Tibial nerve (tissue), 4 donors: ENCODE measurements at regions not wholly inside any gene's neighbourhood (a gene's known extent, or its start where the extent isn't known, plus 50 kb on each side); places are given as distances from the start of the nearest gene placed in this dataset.

Experiments
- DNase-seq, 2 donors: peaks; one replicate each; pipeline ENCODE4 v3.0.0-alpha.2; 2019; ENCODE audit warnings: low spot score in 2 of 2
- H3K27ac ChIP-seq, 4 donors: fragments of 200-600 bp; sonication (generic) in 3 of 4; one replicate each; pipeline ENCODE4 v1.5.1; 2017 to 2019; ENCODE audit warnings: mild to moderate bottlenecking in 1 of 4
- H3K27me3 ChIP-seq, 2 donors: fragments of 200-600 bp; sonication (generic) in 1 of 2; one replicate each; pipeline versions ENCODE4 v1.5.1 to v1.6.0; 2017 to 2019
- H3K36me3 ChIP-seq, 3 donors: fragments of 200-600 bp; sonication (generic); one replicate each; pipeline ENCODE4 v1.5.1; 2018 to 2019
- H3K4me1 ChIP-seq, 4 donors: fragments of 200-600 bp; sonication (generic) in 3 of 4; one replicate each; pipeline ENCODE4 v1.5.1; 2017 to 2019
- H3K4me3 ChIP-seq, 4 donors: fragments of 200-600 bp; sonication (generic) in 3 of 4; one replicate each; pipeline ENCODE4 v1.5.1; 2017 to 2019; ENCODE audit warnings: mild to moderate bottlenecking in 1 of 4, moderate library complexity in 1 of 4
- H3K9me3 ChIP-seq, 4 donors: fragments of 200-600 bp; sonication (generic) in 3 of 4; one replicate each; pipeline ENCODE4 v1.5.1; 2017 to 2019
- EP300 ChIP-seq, 2 donors: sonication (generic); formaldehyde crosslinking; IDR thresholded peaks; one replicate each; pipeline ENCODE4 v1.6.1; 2017; ENCODE audit warnings: antibody characterized with exemption in 2 of 2, mild to moderate bottlenecking in 1 of 2
- POLR2A ChIP-seq, 2 donors: fragments of 450-650 bp; IDR thresholded peaks; one replicate each; pipeline ENCODE4 v1.6.1; 2017; ENCODE audit warnings: antibody characterized with exemption in 2 of 2, mild to moderate bottlenecking in 2 of 2, moderate library complexity in 2 of 2
- WGBS, 2 donors: methylation state at CpG; one replicate each; pipeline ENCODE4 v1.1.5; 2018; 5-methylcytosine and 5-hydroxymethylcytosine counted together
- TF ChIP-seq, protein P1 (sequence below), 5 experiments: fragments of 200-600 bp in 3 of 5; fragments of 450-650 bp in 2 of 5; sonication (generic) in 3 of 5; IDR thresholded peaks; one replicate each; pipeline ENCODE4 v1.5.1; 2016 to 2019; ENCODE audit warnings: antibody characterized with exemption in 5 of 5, mild to moderate bottlenecking in 3 of 5, moderate library complexity in 2 of 5

DNA sequence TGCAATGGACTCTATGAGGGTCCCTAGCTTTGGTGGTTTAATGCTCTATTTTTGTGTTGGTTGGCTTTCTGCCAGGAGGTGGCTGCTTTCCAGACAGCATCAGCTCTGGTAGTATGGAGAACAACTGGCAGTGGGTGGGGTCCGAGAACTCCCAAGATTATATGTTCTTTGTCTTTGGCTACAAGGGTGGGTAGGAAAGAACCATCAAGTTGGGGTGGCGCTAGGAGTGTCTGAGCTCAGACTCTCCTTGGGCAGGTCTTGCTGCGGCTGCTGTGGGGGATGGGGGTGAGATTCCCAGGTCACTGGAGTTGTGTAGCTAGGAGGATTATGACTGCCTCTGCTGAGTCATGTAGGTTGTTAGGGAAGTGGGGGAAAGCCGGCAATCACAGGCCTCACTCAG is 976.1 kb upstream of the GYPC start:
- TF ChIP-seq, protein P1, sequence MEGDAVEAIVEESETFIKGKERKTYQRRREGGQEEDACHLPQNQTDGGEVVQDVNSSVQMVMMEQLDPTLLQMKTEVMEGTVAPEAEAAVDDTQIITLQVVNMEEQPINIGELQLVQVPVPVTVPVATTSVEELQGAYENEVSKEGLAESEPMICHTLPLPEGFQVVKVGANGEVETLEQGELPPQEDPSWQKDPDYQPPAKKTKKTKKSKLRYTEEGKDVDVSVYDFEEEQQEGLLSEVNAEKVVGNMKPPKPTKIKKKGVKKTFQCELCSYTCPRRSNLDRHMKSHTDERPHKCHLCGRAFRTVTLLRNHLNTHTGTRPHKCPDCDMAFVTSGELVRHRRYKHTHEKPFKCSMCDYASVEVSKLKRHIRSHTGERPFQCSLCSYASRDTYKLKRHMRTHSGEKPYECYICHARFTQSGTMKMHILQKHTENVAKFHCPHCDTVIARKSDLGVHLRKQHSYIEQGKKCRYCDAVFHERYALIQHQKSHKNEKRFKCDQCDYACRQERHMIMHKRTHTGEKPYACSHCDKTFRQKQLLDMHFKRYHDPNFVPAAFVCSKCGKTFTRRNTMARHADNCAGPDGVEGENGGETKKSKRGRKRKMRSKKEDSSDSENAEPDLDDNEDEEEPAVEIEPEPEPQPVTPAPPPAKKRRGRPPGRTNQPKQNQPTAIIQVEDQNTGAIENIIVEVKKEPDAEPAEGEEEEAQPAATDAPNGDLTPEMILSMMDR (IDR thresholded peaks at IDR 0.05) = no peak
- TF ChIP-seq POLR2A (IDR thresholded peaks at IDR 0.05) (no peak), EP300 (IDR thresholded peaks at IDR 0.05) (no peak)
- Histone ChIP-seq H3K4me1 (no peaks in the 10 kb centered on the region), H3K27me3 (no peaks in the 10 kb centered on the region), H3K36me3 (no peaks in the 10 kb centered on the region), H3K27ac (no peak overlapping the region), H3K4me3 (no peak overlapping the region), H3K9me3 (no peaks in the 10 kb centered on the region)
- WGBS, 2 donors = 79 to 87% methylated on average over 4 of the region's 4 CpGs
- no peak for DNase-seq

DNA sequence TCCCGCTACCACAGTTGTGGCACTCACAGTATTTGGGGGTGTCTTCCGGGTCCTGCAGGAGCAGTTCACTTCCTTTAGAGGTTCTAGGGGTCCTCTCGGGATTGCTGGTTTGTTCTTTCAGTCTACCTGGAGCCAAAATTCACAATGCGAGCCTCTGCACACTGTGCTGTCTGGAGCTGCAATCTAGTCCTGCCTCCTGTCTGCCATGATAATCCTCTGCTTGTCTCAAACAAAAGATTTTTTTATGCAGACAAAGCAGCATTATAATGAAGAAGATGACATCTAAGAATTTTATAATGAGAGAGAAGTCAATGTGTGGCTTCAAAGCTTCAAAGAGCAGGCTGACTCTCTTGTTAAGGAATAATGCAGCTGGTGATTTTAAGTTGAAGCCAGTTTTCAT is 975.1 kb upstream of the GYPC start:
- Histone ChIP-seq H3K9me3 (no peaks in the 10 kb centered on the region), H3K4me3 (no peak overlapping the region), H3K4me1 (no peaks in the 10 kb centered on the region), H3K27me3 (no peaks in the 10 kb centered on the region), H3K36me3 (no peaks in the 10 kb centered on the region), H3K27ac (no peak overlapping the region)
- DNase-seq = no peak
- 63 to 84% methylated on average over 4 of the region's 4 CpGs for WGBS, 2 donors
- TF ChIP-seq POLR2A (IDR thresholded peaks at IDR 0.05) (no peak), EP300 (IDR thresholded peaks at IDR 0.05) (no peak)
- TF ChIP-seq, protein P1 (IDR thresholded peaks at IDR 0.05) = no peak

DNA sequence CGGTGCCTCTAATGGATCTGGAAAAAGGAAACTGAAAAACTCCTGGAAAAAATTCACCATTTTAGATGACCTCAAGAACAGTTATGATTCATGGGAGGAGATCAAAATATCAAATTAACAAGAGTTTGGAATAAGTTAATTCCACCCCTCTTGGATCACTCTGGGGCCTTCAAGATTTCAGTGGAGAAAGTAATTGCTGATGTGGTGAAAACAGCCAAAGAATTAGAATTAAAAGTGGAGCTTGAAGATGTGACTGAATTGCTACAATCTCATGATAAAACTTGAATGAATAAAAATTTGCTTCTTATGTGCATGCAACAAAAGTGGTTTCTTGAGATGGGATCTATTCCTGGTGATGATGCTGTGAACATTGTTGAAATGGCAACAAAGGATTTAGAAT is 974.4 kb upstream of the GYPC start:
- no peaks in the 10 kb centered on the region for H3K27me3 ChIP-seq
- 55 to 77% methylated on average over 1 of the region's 1 CpG for WGBS, 2 donors
- H3K4me1 ChIP-seq = no peaks in the 10 kb centered on the region
- H3K4me3 ChIP-seq = no peak overlapping the region
- no peak overlapping the region for H3K27ac ChIP-seq
- TF ChIP-seq EP300 (IDR thresholded peaks at IDR 0.05) = no peak
- TF ChIP-seq POLR2A (IDR thresholded peaks at IDR 0.05) = no peak
- TF ChIP-seq, protein P1 (IDR thresholded peaks at IDR 0.05) = no peak
- H3K36me3 ChIP-seq = no peaks in the 10 kb centered on the region
- DNase-seq = no peak
- H3K9me3 ChIP-seq = no peaks in the 10 kb centered on the region

DNA sequence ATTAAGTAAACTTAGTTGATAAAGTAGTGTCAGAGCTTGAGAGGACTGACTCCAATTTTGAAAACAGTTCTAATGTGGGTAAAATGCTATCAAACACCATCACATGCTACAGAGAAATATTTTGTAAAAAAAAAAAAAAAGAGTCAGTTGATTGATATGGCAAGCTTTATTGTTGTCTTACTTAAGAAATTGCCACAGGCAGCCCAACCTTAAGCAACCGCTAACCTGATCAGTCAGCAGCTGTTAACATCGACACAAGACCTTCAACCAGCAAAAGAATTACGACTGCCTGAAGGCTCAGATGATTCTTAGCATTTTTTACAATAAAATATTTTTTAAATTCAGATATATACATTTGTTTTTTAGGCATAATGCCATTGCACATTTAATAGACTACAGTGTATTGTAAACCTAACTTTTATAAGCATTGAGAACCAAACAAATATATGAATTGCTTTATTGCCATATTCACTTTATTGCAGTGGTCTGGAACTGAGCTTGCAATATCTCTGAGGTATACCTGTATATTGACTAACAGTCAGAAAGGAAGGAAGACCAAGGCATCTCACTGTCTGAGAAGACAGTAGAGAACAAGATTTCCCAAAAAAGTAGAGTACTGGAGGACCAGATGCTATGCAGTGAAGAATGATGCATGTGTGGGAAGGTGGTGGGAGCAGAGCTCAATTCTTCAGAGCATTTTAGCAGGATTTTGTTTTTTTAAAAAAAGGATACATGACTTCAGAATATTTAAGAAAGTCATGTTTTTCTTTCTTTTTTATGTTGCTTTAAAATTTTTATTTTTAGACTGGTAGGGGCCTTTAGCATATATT is 973.8 kb upstream of the GYPC start:
- Histone ChIP-seq H3K27me3 (no peaks in the 10 kb centered on the region), H3K9me3 (no peaks in the 10 kb centered on the region), H3K4me3 (no peak overlapping the region), H3K4me1 (no peaks in the 10 kb centered on the region), H3K36me3 (no peaks in the 10 kb centered on the region), H3K27ac (no peak overlapping the region)
- DNase-seq = no peak
- no peak for TF ChIP-seq EP300 (IDR thresholded peaks at IDR 0.05)
- WGBS, 2 donors = 78 to 89% methylated on average over 3 of the region's 3 CpGs

DNA sequence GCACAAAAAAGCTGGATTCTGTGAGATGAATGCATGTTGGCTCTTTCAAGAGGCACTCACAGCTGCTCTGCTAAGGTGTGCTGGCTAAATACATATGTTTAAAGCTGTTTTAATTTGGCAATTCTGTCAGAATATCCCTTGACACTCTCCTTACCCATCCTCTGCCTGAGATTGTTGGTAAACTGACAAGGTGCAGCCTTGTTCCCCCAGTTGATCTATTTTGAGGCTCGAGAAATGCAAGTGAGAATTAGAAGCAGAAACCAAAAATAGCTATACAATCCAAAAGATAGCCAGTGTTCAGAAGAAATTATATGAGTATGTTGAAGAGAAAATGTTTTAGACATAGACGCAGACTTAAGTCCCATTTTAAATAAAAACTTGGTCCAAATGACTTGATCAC is 971.7 kb upstream of the GYPC start:
- Histone ChIP-seq H3K27ac (no peak overlapping the region), H3K27me3 (no peaks in the 10 kb centered on the region), H3K4me1 (no peaks in the 10 kb centered on the region), H3K9me3 (no peaks in the 10 kb centered on the region), H3K4me3 (no peak overlapping the region), H3K36me3 (no peaks in the 10 kb centered on the region)
- 87 to 90% methylated on average over 2 of the region's 2 CpGs for WGBS, 2 donors
- TF ChIP-seq POLR2A (IDR thresholded peaks at IDR 0.05) (no peak), EP300 (IDR thresholded peaks at IDR 0.05) (no peak)
- TF ChIP-seq, protein P1 (IDR thresholded peaks at IDR 0.05) = no peak
- no peak for DNase-seq
